ENCODE measurements at regions not wholly inside any gene's neighbourhood (a gene's known extent, or its start where the extent isn't known, plus 50 kb on each side); places are given as distances from the start of the nearest gene placed in this dataset.

- no peak for DNase-seq
These were observed 52.8 kb upstream of the SV2C start for GRCh38 chr5:76030343-76030742.

- no peak for DNase-seq
These were observed 53.4 kb upstream of the SV2C start for GRCh38 chr5:76029739-76030138.

GRCh38 chr5:76025790-76026189, 57.4 kb upstream of the SV2C start:
- DNase-seq, result no peak

GRCh38 chr5:76025069-76025468, 58.1 kb upstream of the SV2C start:
- DNase-seq, result no peak

GRCh38 chr5:76022611-76023010, 60.6 kb upstream of the SV2C start:
- DNase-seq, result no peak

GRCh38 chr5:76021936-76022584, 61.1 kb upstream of the SV2C start:
- no peak for DNase-seq

- no peak for DNase-seq
These were observed 66.9 kb upstream of the SV2C start for GRCh38 chr5:76016258-76016657.

GRCh38 chr5:76014005-76014404, 69.2 kb upstream of the SV2C start:
- DNase-seq, result no peak

- DNase-seq, result no peak
These were observed 75.3 kb upstream of the SV2C start for GRCh38 chr5:76007904-76008303.

GRCh38 chr5:76000582-76000981, 82.6 kb upstream of the SV2C start:
- DNase-seq, result no peak

- DNase-seq, result peak; percentile 2
These were observed 89.3 kb upstream of the SV2C start for GRCh38 chr5:75993643-75994520.

- DNase-seq, result no peak
These were observed 90.0 kb upstream of the SV2C start for GRCh38 chr5:75993183-75993582.

GRCh38 chr5:75992753-75993152, 90.4 kb upstream of the SV2C start:
- peak; percentile 54 for DNase-seq

GRCh38 chr5:75985077-75985476, 98.1 kb upstream of the SV2C start:
- DNase-seq, result no peak

GRCh38 chr5:75975496-75975895, 107.7 kb upstream of the SV2C start:
- DNase-seq, result no peak

- no peak for DNase-seq
These were observed 117.9 kb upstream of the SV2C start for GRCh38 chr5:75965292-75965691.

- peak; percentile 48 for DNase-seq
These were observed 119.2 kb upstream of the SV2C start for GRCh38 chr5:75964008-75964407.

- no peak for DNase-seq
These were observed 119.6 kb upstream of the SV2C start for GRCh38 chr5:75963554-75963953.

- no peak for DNase-seq
These were observed 121.4 kb upstream of the SV2C start for GRCh38 chr5:75961818-75962217.

- DNase-seq, result no peak
These were observed 123.1 kb upstream of the SV2C start for GRCh38 chr5:75960129-75960528.

- DNase-seq, result no peak
These were observed 130.2 kb upstream of the SV2C start for GRCh38 chr5:75952963-75953362.

GRCh38 chr5:75952291-75952690, 130.9 kb upstream of the SV2C start:
- DNase-seq, result no peak

GRCh38 chr5:75951716-75952115, 131.5 kb upstream of the SV2C start:
- no peak for DNase-seq

- no peak for DNase-seq
These were observed 132.0 kb upstream of the SV2C start for GRCh38 chr5:75951158-75951557.

- peak; percentile 55 for DNase-seq
These were observed 134.7 kb upstream of the SV2C start for GRCh38 chr5:75948438-75948837.
